ENCODE measurements at regions not wholly inside any gene's neighbourhood (a gene's known extent, or its start where the extent isn't known, plus 50 kb on each side); places are given as distances from the start of the nearest gene placed in this dataset.

DNA sequence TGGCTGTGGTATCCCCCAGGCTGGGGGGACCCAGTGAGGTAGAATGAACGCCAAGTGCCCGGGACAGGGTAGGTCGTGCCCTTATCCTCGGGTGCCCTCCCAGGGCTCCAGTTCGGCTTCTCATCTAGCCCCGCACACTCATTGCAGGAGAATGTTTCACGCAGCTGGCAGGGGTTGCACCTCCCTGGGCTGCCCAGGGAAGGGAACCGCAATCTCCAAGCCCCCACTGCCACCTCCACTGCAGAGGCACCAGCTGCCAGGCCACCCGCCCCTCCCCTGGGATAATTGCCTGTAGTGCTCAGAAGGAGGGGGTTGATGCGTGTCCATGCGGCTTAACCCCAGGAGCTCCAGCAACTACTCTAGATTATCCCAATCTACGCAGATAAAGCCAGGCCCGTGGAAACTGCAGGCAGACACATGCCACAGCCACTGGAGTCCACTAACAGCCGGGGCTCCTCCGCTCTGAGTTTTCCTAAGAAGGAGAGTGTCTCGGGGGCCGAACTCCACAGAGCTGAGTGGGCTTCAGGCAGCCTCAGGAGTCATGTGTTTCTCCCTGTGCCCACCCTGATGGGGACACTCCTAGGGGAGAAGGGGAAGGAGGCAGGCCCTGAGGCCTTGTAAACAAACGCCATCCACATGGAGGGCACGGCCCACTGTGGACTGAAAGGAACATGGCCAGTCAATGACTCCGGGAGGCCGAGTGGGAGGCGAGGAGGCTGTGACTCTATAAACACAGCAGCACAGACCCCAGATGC, 137.2 kb upstream of the IQSEC1 start:
- no peak for DNase-seq

GRCh38 chr3:13209634-13209997, 136.4 kb upstream of the IQSEC1 start:
- no peak for DNase-seq

DNA sequence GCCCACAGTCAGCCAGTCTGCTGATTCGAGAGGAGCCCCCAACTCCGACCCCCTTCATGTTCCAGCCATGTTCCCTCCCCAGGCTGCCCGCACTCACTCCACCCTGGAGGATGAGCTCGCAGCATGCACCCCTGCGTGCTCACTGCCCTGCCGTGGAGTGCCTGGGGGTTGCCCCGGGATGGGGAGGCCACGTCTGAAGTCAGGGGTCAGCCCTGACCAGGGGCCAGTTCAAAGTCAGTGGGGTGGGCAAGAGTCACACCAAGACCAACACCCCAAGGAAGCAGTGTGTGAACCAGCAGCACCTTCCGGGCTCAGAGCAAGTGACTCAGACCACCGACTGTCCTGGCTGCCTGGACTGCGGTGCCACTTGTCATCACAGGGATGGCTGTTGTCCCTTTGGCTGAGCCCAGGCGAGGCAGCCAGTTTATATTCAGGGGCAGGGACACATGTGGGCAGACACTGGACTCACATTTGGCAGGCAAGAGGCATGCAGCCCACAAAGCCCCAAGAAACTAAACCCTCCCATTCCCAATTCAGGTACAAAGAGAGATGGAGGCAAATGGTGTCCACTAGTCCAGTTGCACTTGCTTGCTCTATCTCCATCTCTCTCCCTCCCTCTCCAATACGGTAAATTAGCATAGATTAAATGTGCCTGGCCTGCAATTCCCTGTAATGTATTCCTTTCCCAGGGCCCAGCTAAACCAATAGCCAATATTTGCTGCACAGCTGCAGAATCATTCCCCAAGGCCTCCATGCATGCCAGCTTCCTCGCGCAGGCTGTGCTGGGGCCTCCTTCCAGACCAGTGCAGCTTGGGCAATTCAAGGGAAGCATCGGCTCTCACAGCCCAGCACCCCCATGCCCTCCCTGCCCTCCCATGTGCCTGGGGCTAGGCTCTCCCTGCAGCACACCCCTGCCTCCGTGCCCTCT, 135.7 kb upstream of the IQSEC1 start:
- DNase-seq: no peak

- no peak for DNase-seq
Observed at GRCh38 chr3:13207975-13208705, 134.9 kb upstream of the IQSEC1 start.

GRCh38 chr3:13207578-13207922, 134.3 kb upstream of the IQSEC1 start:
- DNase-seq: no peak

DNA sequence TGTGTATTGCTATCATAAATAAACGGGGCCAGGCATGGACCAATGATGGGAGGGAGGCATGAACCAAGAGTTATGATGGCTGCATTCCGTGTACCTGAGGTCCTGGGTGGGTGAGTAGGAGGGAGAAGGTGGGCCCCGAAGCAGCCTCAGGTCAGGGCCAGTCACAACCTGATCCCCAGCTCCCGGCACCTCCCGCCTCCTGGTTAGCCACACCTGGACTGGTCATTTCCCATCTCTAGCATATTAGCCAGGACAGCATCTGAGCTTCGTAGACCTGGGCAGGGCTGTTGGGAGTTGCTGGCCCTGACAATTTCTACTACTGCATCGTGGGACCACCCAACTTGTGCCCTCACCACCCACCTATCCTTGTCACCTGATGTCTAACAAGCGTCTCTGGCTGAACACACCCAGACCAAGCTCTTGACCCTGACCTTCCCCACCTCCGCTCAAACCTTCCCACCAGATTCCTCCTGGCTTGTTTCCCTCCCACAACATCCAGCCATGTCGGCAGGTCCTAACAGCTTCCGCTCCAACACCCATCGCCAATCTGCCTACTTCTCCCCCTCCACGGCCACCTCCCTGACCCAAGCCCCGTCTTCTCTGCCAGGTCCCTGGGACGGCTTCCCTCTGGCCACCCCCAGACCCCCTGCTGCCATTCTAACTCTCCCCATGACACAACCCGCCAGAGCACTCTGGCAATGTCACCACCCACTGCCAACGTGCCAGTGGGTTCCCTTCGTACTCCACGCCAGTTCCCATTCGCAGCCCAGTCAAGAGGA, 133.8 kb upstream of the IQSEC1 start:
- DNase-seq: no peak

DNA sequence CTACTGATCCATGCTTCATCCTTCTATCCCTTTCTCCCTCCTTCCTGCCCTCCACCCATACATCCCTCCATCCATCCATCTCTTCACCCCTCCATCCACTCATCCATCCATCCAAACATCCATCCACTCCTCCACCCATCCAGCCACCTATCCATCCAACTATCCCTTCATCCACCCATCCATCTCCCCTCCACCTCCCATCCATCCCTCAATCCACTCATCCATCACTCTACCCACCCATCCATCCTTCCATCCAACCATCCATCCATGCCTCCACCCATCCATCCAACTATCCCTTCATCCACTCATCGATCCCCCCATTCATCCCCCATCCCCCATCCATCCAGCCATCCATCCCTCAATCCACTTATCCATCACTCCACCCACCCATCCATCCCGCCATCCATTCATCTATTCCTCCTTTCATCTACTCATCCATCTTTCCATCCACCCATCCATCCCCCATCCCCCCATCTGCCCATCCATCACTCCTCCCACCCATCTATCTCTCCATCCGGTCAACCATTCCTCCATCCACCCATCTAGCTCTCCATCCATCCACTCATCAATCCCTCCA, 132.4 kb upstream of the IQSEC1 start:
- DNase-seq: no peak

- DNase-seq: no peak
Observed at GRCh38 chr3:13204177-13204581, 130.9 kb upstream of the IQSEC1 start.

- DNase-seq: no peak
Observed at GRCh38 chr3:13203398-13204176, 130.4 kb upstream of the IQSEC1 start.

DNA sequence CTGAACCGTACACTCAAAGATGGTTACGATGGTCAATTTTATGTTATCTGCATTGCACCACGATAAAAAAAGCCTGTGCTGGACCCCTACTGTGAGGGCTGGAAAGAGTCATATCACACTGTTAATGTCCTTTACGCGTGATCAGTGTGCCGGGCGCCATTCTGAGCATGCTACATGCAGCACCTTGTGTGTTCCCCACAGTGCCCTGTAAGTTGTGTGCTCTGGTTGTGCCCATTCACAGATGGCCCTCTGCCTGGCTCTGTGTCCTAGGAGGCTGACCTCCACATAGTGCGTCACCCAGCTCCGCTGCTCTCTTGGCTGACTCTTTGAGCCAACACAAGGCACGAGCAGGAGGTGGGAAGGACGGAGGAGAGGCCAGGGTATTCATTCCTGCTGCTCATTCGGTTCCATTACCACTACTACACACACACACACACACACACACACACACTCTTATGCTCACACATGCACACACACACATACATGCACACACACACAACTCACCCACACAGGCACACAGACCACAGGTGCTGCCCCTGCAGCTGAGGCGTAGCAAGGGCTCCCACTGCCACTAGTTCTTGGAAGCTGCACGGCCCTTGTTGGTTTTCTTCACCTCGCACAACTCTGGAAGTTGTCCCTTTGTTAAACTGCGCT, 129.6 kb upstream of the IQSEC1 start:
- DNase-seq: no peak

GRCh38 chr3:13201851-13202250, 128.6 kb upstream of the IQSEC1 start:
- peak; percentile 49 to 63 for DNase-seq

DNA sequence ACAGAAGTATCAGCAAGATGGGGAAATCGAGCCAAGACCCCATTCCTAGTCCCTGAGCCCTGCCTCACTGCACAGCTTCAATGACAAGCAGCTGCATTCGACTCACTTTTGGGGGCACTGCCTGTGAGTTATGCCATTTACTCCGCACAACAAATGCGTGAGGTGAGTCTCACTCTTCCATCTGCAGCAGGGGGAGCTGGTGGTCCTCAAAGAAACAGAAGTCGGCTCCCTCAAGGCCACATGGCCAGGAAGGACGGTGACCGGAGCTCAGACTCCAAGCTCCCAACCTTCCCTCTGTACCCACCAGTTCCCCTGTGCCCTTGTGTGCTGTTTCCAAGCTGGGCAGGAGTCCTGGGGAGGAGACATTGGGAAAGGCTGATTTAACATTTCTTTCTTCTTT, 127.7 kb upstream of the IQSEC1 start:
- DNase-seq: no peak

GRCh38 chr3:13200465-13200864, 127.2 kb upstream of the IQSEC1 start:
- no peak for DNase-seq

- no peak for DNase-seq
Observed at GRCh38 chr3:13199899-13200451, 126.7 kb upstream of the IQSEC1 start.

DNA sequence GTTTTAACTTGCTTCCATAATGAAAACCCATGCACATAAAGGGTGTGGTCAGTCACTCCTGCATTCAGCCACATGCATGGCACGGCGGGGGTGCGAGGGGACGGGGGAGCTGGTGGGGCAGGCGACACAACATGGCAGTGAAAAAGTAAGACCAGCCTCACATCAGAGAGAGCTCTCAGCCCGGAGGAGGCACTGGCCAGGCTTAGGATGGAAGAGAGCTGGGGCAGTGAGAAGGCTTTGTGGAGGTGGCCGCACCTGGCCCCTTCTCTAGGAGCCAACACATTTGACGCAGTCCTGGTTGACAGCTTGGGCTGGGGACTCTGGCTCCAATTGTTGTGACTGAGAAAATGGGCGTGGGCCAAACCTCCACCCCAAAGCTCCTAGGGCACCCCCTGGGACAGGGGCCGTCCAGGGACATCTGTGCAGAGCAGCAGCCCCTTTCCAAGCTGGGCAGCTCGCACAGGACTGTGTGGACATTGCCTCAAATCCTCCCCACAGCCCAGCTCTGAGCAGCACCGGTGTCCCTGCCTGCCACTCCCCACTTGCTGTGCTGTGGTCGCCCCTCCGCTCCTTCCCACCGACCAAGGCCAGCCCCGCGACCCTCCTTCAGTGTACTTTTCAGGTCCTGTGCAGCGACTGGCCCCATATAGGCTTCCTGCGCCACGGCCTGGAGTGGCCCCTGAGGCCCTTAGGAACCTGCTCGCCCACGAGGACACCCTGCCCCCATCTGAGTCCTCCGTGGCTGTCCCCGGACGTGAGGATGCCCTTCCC, 126.0 kb upstream of the IQSEC1 start:
- no peak for DNase-seq

DNA sequence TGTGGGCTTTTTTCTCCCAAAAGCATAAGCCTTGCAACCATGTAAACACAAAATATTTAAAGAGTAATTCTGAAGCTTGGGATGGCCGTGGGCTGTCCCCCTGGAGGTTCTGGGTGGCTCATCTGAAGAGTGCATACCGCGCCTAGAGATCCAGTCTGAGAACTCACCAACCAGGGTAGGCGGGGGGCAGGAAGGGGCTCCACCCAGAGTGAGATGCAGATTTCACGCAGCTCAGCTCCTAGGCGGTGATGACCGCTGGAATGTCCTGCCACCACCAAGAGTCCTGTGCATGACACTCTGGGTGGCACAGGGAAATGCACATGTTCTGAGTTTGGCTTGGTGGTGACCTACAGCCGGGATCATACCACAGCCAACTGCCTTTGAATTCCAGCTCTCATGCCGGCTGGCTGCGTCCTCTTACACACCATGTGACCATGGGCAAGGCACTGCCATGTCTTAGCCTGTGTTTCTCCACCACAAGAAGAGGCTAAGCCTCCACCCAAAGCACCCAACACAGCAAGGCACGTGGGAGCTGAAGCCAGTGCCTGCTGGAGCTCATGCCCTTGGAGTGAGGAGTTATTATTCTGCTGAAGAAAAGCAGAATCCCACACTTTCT, 125.1 kb upstream of the IQSEC1 start:
- DNase-seq: no peak

GRCh38 chr3:13197795-13198194, 124.6 kb upstream of the IQSEC1 start:
- no peak for DNase-seq

- DNase-seq: no peak
Observed at GRCh38 chr3:13197281-13197680, 124.1 kb upstream of the IQSEC1 start.
